H9 (cell line): ENCODE measurements at regions not wholly inside any gene's neighbourhood (a gene's known extent, or its start where the extent isn't known, plus 50 kb on each side); places are given as distances from the start of the nearest gene placed in this dataset.

Experiments
- DNase-seq: peaks from one replicate; pipeline ENCODE4 v3.0.0-alpha.2; 2017
- H2AFZ ChIP-seq: one replicate; pipeline ENCODE4 v1.6.1; 2013; ENCODE audit warnings: mild to moderate bottlenecking, low read length, control low read depth, moderate library complexity
- H2AK5ac ChIP-seq: 2 replicates; pipeline ENCODE4 v1.6.1; 2013; ENCODE audit warnings: low read length, control low read depth, mixed read lengths; ENCODE audit not compliant: insufficient read length
- H2BK120ac ChIP-seq: one replicate; pipeline ENCODE4 v1.6.1; 2013; ENCODE audit warnings: low read depth, mild to moderate bottlenecking, low read length, control low read depth, inconsistent platforms; ENCODE audit not compliant: poor library complexity, severe bottlenecking
- H2BK12ac ChIP-seq: 2 replicates; pipeline ENCODE4 v1.6.1; 2013; ENCODE audit warnings: low read length, control low read depth, mixed read lengths, low read depth; ENCODE audit not compliant: insufficient read length
- H2BK15ac ChIP-seq: 2 replicates; pipeline ENCODE4 v1.6.1; 2013; ENCODE audit warnings: low read depth, low read length, control low read depth
- H2BK20ac ChIP-seq: one replicate; pipeline ENCODE4 v1.6.1; 2013; ENCODE audit warnings: low read depth, mild to moderate bottlenecking, low read length, control low read depth, inconsistent platforms; ENCODE audit not compliant: poor library complexity, severe bottlenecking
- H2BK5ac ChIP-seq: 2 replicates; pipeline ENCODE4 v1.6.1; 2013; ENCODE audit warnings: low read length, control low read depth, mixed read lengths; ENCODE audit not compliant: insufficient read length
- H3K14ac ChIP-seq: 2 replicates; pipeline ENCODE4 v1.6.1; 2013; ENCODE audit warnings: low read length, control low read depth; ENCODE audit not compliant: insufficient read depth
- H3K18ac ChIP-seq: 2 replicates; pipeline ENCODE4 v1.6.1; 2013; ENCODE audit warnings: low read depth, mild to moderate bottlenecking, mixed read lengths, low read length, control low read depth; ENCODE audit not compliant: insufficient read length
- H3K23ac ChIP-seq: 2 replicates; pipeline ENCODE4 v1.6.1; 2013; ENCODE audit warnings: low read length, control low read depth, mixed read lengths, low read depth; ENCODE audit not compliant: insufficient read length
- H3K23me2 ChIP-seq: 2 replicates; pipeline ENCODE4 v1.6.1; 2013; ENCODE audit warnings: low read depth, mild to moderate bottlenecking, mixed read lengths, low read length, control low read depth; ENCODE audit not compliant: insufficient read length, poor library complexity, severe bottlenecking
- H3K27ac ChIP-seq: 2 replicates; pipeline ENCODE4 v1.5.1; 2013; ENCODE audit warnings: low read length, control low read depth, mixed read lengths, low read depth; ENCODE audit not compliant: insufficient read length
- H3K27me3 ChIP-seq: 2 replicates; pipeline ENCODE4 v1.6.1; 2013; ENCODE audit warnings: low read length, control low read depth, inconsistent platforms; ENCODE audit not compliant: insufficient read depth
- H3K4ac ChIP-seq: 2 replicates; pipeline ENCODE4 v1.6.1; 2013; ENCODE audit warnings: low read depth, mild to moderate bottlenecking, control low read depth, inconsistent platforms, low read length, moderate library complexity
- H3K4me1 ChIP-seq: 2 replicates; pipeline ENCODE4 v1.6.1; 2013; ENCODE audit warnings: low read length, control low read depth, inconsistent platforms; ENCODE audit not compliant: insufficient read depth
- H3K4me2 ChIP-seq: 2 replicates; pipeline ENCODE4 v1.6.1; 2013; ENCODE audit warnings: low read length, control low read depth, mixed read lengths; ENCODE audit not compliant: insufficient read length, insufficient read depth
- H3K56ac ChIP-seq: 2 replicates; pipeline ENCODE4 v1.6.1; 2013; ENCODE audit warnings: low read depth, mild to moderate bottlenecking, mixed read lengths, low read length, control low read depth; ENCODE audit not compliant: insufficient read length
- H3K79me1 ChIP-seq: 2 replicates; pipeline ENCODE4 v1.6.1; 2013; ENCODE audit warnings: low read depth, mild to moderate bottlenecking, moderate library complexity, low read length, control low read depth, inconsistent platforms; ENCODE audit not compliant: insufficient read depth, poor library complexity, severe bottlenecking
- H3K79me2 ChIP-seq: 2 replicates; pipeline ENCODE4 v1.6.1; 2013; ENCODE audit warnings: low read length, control low read depth, inconsistent platforms; ENCODE audit not compliant: insufficient read depth
- H3K9ac ChIP-seq: 2 replicates; pipeline ENCODE4 v1.6.1; 2013; ENCODE audit warnings: low read length, control low read depth, mixed read lengths; ENCODE audit not compliant: insufficient read length; ENCODE audit errors: extremely low read depth
- H3K9me3 ChIP-seq: one replicate; pipeline ENCODE4 v1.6.1; 2013; ENCODE audit warnings: low read depth, low read length, inconsistent platforms; ENCODE audit not compliant: control insufficient read depth
- H3T11ph ChIP-seq: one replicate; pipeline ENCODE4 v1.6.1; 2013; ENCODE audit warnings: mild to moderate bottlenecking, low read length, control low read depth, inconsistent platforms
- H4K20me1 ChIP-seq: one replicate; pipeline ENCODE4 v1.6.1; 2013; ENCODE audit not compliant: control insufficient read depth, insufficient read length, insufficient read depth
- H4K5ac ChIP-seq: 2 replicates; pipeline ENCODE4 v1.6.1; 2013; ENCODE audit warnings: low read depth, mild to moderate bottlenecking, mixed read lengths, low read length, control low read depth; ENCODE audit not compliant: insufficient read length
- H4K8ac ChIP-seq: replicated peaks from 2 replicates; pipeline ENCODE4 v1.6.1; 2013; ENCODE audit warnings: low read length, control low read depth, mixed read lengths, low read depth; ENCODE audit not compliant: insufficient read length
- H4K91ac ChIP-seq: 2 replicates; pipeline ENCODE4 v1.6.1; 2013; ENCODE audit warnings: low read depth, mild to moderate bottlenecking, moderate library complexity, mixed read lengths, low read length, control low read depth; ENCODE audit not compliant: insufficient read length
- H3K27ac Mint-ChIP-seq, 3 experiments: 2 replicates in 2 of 3; 3 replicates in 1 of 3; pipeline ENCODE4 v1.8.0; 2020 to 2021; ENCODE audit warnings: mixed read lengths in 3 of 3, mild to moderate bottlenecking in 1 of 3, moderate library complexity in 1 of 3
- H3K27me3 Mint-ChIP-seq: 2 replicates; pipeline ENCODE4 v1.8.0; 2021; ENCODE audit warnings: low read depth, mild to moderate bottlenecking, moderate library complexity, mixed read lengths
- H3K36me3 Mint-ChIP-seq, 3 experiments: 2 replicates in 2 of 3; 3 replicates in 1 of 3; pipeline ENCODE4 v1.8.0; 2020 to 2021; ENCODE audit warnings: low read depth in 3 of 3, mixed read lengths in 3 of 3; ENCODE audit not compliant: insufficient read depth in 1 of 3
- H3K4me1 Mint-ChIP-seq, 2 experiments: 2 replicates each; pipeline ENCODE4 v1.8.0; 2020; ENCODE audit warnings: mixed read lengths in 2 of 2
- H3K4me3 Mint-ChIP-seq, 2 experiments: 2 replicates in 1 of 2; 3 replicates in 1 of 2; pipeline ENCODE4 v1.8.0; 2020 to 2021; ENCODE audit warnings: mild to moderate bottlenecking in 2 of 2, mixed read lengths in 2 of 2, moderate library complexity in 1 of 2
- H3K9me3 Mint-ChIP-seq, 2 experiments: 2 replicates in 1 of 2; 3 replicates in 1 of 2; pipeline ENCODE4 v1.8.0; 2020; ENCODE audit warnings: mild to moderate bottlenecking in 2 of 2, mixed read lengths in 2 of 2, moderate library complexity in 1 of 2
- CTCF ChIP-seq: fragments of 200-600 bp; sonication (generic); conservative IDR thresholded peaks from 3 replicates; pipeline ENCODE4 v1.8.0; 2021; ENCODE audit warnings: antibody characterized with exemption, mild to moderate bottlenecking
- WGBS: extraction: QIAGEN DNeasy Blood & Tissue Kit; methylation state at CpG from one replicate; pipeline ENCODE4 v1.1.7; 2013; ENCODE audit warnings: missing lambda C conversion rate, low lambda C conversion rate, mixed read lengths; ENCODE audit not compliant: insufficient read length; ENCODE audit errors: extremely low coverage; 5-methylcytosine and 5-hydroxymethylcytosine counted together

GRCh38 chr13:90365130-90365529, 982.4 kb upstream of the MIR17HG start:
- no peak for DNase-seq
- Histone ChIP-seq H2BK15ac (no peak overlapping the region), H3K9me3 (no peaks in the 10 kb centered on the region), H3K79me1 (no peaks in the 10 kb centered on the region), H3K18ac (no peak overlapping the region), H3K14ac (no peak overlapping the region), H3K4ac (no peak overlapping the region), H2AK5ac (no peak overlapping the region), H3K4me1 (no peaks in the 10 kb centered on the region), H2BK120ac (no peak overlapping the region), H2BK5ac (no peak overlapping the region), H3K27me3 (no peaks in the 10 kb centered on the region), H3K56ac (no peak overlapping the region), H3T11ph (no peak overlapping the region), H4K5ac (no peak overlapping the region), H4K20me1 (no peaks in the 10 kb centered on the region), H3K4me2 (no peak overlapping the region), H2AFZ (no peak overlapping the region), H2BK12ac (no peak overlapping the region), H3K9ac (no peak overlapping the region), H4K8ac (no peak overlapping the region), H3K23me2 (no peaks in the 10 kb centered on the region), H2BK20ac (no peak overlapping the region), H3K23ac (no peak overlapping the region), H3K27ac (no peak overlapping the region), H3K79me2 (no peaks in the 10 kb centered on the region), H4K91ac (no peak overlapping the region)
- H3K27me3 Mint-ChIP-seq: no peaks in the 10 kb centered on the region
- H3K4me3 Mint-ChIP-seq: no peak overlapping the region
- no peaks in the 10 kb centered on the region for H3K4me1 Mint-ChIP-seq
- no peak overlapping the region for H3K27ac Mint-ChIP-seq
- peaks cover 2 to 8% of the 10 kb centered on the region in 2 experiments; a peak in 4 of 5 replicates for H3K9me3 Mint-ChIP-seq
- no peak for TF ChIP-seq CTCF
- WGBS: no CpG with 5 or more reads among the region's 1 CpG
- H3K36me3 Mint-ChIP-seq: peaks cover 0 to 4% (median 0%) of the 10 kb centered on the region in 3 experiments; a peak in 4 of 7 replicates
